GM18867 (cell line): ENCODE measurements at regions not wholly inside any gene's neighbourhood (a gene's known extent, or its start where the extent isn't known, plus 50 kb on each side); places are given as distances from the start of the nearest gene placed in this dataset.
"Not testable (repeated sequence)": the region's sequence is repeated elsewhere in the genome, so short reads cannot be mapped to it uniquely, and the experiment has no call there.

Experiments used
- ATAC-seq: cut with Tn5 transposase; IDR thresholded peaks from one replicate; pipeline ENCODE4 v1.9.1; 2021; ENCODE audit warnings: mild to moderate bottlenecking, moderate library complexity; ENCODE audit not compliant: unreplicated experiment

DNA sequence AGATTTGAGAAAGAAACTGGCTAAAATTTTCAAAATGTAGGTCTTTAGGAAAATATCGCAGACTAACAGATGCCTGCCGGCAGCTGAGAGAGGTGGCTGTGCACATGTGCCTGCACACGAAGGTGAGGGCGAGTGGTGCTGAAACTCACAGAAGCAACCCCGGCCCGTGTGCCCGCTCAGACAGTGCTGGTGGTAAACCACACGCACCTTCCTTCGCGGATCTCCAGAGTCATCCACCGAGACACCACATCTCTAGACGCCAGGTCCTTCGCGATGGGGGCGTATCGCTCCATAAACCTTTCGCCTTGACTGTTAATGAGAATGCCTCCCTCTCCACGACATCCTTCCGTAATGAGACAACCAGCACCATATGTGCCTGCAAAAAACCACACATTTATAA is 68.5 kb upstream of the TNK2 start:
- ATAC-seq, result not testable (repeated sequence)

DNA sequence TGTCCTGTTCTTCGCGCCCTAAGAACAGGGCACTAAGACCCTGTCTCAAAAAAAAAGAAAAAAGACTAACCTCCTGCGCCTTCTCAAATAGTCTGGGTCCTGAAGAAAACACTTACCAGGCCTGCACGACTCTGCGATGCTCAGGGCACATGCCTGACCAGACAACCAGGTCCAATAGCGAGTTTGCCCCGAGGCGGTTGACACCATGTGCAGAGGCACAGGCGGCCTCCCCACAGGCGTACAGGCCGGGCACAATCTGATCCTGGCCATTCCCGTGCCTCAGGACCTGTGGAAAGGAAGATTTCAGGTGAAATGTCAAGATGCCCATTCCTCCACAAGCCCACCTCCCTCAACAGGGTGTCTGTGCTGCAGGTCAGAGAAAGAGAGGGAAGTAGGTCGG is 65.9 kb upstream of the TNK2 start:
- not testable (repeated sequence) for ATAC-seq

DNA sequence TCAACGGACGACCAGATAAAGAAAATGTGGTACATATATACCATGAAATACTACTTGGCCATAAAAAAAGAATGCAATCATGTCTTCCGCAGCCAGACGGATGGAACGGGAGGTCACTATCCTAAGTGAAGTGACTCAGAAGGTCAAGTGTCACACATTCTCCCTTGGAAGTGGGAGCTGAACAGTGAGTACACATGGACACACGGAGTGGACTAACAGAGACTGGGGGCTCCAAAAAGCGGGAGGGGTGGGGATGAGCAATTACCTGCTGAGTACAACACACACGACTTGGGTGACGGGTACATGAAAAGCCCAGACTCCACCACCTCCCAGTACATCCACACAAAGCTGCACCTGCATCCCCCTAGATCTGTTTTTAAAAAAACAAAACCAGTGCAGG is 62.5 kb upstream of the TNK2 start:
- ATAC-seq, result not testable (repeated sequence)

DNA sequence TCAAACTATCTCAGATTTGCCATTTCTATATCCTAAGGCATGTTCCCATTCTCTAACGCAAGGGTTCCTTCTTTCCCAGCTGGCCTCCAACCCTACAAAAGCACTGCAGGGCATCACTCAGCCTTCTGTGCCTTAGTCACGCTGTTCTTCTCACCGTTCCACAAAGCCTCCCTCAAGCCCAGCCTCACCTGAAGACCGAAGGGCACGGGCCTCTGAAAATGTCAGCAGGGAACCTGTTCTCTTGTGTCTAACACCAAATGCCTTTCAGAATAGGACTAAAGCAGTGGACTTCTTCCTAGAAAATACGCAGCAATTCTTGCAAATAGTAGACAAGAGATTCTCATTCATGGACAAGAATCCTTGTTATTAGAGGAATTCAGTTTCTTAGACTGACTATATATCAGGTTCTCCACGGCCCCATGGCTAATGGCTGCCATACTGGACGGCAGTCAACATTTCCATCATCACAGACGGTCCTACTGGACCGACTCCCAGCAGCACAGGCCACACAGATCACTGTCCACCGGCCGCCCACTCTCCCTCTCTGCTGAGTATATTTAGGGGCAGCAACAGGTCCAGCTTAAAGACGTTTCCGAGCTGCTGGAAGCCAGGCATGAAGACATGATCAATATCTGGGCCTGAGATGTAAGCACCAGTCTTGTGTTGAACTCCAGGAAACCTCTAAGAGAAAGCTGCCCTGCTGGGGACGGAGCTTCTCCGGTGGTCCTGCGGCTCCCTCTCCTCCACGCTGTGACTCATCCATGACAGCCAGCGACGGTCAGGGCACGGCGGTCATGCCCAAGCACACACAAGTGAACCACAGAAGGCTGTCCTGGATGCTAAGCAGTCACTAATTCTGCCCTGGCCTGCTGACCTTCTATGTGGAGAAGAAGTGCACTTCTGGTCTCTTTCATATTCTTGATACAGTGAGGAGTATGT is 61.8 kb upstream of the TNK2 start:
- not testable (repeated sequence) for ATAC-seq

DNA sequence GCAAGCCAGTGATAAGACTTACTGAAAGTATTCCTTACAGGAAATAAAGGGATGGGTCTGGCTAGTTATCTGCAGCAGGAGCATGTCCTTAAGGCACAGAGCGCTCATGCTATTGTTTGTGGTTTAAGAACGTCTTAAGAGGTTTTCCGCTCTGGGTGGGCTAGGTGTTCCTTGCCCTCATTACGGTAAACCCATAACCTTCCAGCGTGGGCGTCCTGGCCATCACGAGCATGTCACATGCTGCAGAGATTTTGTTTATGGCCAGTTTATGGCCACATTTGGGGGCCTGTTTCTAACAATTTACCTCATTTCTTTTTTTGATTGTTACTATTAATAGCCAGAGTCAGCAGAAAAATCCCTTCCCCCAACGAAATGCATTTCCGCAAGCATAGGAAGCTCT is 61.0 kb upstream of the TNK2 start:
- not testable (repeated sequence) for ATAC-seq

DNA sequence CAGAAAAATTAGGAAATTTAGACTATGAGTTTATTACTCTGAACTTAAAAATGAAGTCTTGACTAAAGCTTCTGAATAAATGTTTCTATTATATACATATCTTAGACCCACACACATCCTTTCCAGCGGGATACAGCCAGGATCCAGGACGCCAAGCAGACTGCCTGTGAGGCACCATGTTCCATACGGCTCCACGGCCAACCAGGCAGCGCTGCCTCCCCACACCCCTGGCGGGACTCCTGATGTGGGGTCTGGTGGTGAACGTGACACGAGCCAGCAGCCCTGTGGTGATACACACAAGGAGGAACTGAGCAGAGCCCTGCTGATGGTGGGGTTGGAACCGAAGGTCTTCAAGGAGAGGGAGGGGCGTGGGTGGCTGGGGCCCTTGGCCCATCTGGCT is 59.8 kb upstream of the TNK2 start:
- not testable (repeated sequence) for ATAC-seq

DNA sequence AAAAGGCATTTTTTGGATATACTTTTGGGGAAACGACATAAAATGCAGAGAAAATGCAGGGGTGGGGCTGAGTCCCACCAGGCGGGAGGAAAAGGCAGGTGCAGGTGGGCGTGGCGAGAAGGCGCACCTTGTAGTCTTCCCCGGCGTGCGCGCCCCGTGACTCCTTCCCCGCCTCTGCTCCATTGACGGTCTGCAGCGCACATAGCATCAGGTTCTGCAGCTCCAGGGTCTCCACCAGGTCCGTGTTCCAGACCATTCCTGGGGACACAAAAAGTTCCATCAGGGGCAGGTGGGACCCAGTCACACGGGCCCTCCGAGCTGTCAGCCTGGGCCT is 59.0 kb upstream of the TNK2 start:
- not testable (repeated sequence) for ATAC-seq

DNA sequence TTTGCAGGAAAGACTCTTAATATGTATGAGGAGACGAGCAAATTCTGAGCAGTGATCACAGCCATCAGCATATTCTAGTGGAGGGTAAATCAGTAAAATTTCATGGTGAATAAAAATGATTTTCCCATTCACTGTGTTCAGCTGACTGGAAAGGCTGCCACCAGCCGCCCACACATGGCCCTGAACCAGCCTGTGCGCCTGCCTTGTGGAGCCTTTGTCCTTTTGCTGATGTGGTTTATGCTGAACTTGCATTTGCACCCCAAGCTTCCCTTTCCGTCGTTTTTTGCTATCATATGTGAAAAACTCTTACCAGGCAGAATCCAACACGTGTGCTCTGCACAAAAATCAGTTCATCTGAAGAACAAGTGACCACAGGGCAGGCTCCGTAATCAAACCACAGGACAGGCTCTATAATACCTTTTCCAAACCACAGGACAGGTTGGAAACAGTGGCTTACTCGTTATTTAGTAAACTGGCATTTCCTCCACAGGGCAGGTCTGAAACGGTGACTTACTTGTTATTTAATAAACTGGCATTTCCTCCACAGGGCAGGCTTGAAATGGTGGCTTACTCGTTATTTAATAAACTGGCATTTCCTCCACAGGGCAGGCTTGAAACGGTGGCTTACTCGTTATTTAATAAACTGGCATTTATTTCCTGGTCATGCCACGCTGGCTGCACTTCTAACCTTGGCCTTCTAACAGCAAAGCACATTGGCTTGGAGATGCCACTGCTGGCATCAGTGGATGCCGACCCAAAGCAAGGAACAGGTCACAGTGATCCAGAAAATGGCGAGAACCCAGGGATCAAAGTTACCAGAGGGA is 58.4 kb upstream of the TNK2 start:
- ATAC-seq, result not testable (repeated sequence)

DNA sequence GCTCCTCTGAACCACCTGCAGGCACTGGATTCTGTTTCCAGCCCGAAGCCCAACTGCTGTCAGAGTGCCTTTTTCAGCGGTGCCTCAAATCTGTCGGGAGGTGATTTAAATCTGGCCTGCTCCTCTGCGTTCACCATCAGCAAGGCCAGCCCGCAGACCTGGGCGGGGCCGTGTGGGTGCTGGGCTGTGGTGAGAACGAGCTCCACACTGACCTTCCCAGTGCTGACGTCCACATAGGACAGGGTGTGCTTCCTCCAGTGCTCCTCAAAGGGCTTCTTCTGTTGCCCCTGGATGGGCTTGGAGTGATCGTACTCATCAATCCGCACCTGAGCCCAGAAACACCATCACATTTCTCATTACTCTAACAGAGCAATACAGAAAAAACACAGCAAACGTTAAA is 56.9 kb upstream of the TNK2 start:
- not testable (repeated sequence) for ATAC-seq

DNA sequence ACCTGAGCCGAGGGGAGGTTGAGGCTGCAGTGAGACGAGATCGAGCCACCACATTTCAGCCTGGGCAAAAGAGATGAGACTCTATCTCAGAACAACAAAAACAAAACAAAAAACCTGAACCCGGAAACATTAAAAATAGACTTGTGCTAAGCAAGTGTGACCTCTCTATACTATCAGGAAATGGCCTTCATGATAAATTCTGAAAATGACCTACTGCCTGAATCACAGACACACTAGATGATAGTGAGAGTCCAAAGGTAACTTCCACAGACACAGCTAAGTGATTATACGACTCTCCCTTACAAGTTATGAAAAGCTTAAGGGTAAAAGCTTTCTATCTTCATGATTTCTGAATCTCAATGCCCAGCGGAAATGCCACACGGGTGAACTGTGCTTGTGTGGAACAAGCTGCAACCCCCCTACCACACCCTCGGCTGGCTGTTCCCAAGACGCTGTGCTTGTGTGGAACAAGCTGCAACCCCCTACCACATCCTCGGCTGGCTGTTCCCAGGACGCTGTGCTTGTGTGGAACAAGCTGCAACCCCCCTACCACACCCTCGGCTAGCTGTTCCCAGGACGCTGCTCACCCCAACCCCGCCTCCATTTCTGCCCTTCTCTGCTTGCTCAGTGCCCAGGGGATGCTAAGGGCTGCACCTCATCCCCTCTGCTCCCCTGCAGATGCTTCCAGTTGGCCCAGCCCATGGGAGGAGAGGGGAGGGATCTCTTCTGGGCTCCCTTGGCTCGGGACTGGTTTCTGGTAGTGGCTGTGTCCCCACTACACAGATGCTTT is 56.2 kb upstream of the TNK2 start:
- not testable (repeated sequence) for ATAC-seq

DNA sequence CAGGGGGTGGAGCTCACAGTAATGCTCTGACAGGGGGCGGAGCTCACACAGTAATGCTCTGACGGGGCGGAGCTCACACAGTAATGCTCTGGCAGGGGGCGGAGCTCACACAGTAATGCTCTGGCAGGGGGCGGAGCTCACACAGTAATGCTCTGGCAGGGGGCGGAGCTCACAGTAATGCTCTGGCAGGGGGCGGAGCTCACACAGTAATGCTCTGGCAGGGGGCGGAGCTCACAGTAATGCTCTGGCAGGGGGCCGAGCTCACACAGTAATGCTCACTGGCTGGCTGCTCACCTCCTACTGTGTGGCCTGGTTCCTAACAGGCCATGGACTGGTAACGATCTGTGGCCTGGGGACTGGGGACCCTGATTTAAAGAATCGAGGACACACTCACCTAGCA is 53.9 kb upstream of the TNK2 start:
- ATAC-seq, result not testable (repeated sequence)

DNA sequence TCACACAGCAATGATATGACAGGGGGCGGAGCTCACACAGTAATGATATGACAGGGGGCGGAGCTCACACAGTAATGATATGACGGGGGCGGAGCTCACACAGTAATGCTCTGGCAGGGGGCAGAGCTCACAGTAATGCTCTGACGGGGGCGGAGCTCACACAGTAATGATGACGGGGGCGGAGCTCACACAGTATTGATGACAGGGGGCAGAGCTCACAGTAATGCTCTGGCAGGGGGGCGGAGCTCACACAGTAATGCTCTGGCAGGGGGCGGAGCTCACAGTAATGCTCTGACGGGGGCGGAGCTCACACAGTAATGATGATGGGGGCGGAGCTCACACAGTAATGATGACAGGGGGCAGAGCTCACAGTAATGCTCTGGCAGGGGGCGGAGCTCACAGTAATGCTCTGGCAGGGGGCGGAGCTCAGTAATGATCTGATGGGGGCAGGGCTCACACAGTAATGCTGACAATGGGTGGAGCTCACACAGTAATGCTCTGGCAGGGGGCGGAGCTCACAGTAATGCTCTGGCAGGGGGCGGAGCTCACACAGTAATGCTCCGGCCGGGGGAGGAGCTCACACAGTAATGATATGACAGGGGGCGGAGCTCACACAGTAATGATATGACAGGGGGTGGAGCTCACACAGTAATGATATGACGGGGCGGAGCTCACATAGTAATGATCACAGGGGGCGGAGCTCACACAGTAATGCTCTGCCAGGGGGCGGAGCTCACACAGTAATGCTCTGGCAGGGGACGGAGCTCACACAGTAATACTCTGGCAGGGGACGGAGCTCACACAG is 52.8 kb upstream of the TNK2 start:
- not testable (repeated sequence) for ATAC-seq

DNA sequence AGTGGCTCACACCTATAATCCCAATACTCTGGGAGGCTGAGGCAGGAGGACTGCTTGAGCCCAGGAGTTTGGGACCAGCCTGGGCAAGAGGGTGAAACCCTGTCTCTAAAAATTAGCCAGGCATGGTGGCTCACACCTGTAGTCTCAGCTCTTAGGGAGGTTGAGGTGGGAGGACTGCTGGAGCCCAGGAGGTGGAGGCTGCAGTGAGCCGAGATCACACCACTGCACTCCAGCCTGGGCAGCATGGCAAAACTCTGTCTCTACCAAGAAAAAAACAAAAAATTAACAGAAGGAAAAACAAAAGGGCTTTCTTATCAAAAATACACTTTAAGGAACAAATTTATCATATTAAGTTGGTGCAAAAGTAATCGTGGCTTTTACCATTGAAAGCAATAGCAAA is 51.8 kb upstream of the TNK2 start:
- not testable (repeated sequence) for ATAC-seq

DNA sequence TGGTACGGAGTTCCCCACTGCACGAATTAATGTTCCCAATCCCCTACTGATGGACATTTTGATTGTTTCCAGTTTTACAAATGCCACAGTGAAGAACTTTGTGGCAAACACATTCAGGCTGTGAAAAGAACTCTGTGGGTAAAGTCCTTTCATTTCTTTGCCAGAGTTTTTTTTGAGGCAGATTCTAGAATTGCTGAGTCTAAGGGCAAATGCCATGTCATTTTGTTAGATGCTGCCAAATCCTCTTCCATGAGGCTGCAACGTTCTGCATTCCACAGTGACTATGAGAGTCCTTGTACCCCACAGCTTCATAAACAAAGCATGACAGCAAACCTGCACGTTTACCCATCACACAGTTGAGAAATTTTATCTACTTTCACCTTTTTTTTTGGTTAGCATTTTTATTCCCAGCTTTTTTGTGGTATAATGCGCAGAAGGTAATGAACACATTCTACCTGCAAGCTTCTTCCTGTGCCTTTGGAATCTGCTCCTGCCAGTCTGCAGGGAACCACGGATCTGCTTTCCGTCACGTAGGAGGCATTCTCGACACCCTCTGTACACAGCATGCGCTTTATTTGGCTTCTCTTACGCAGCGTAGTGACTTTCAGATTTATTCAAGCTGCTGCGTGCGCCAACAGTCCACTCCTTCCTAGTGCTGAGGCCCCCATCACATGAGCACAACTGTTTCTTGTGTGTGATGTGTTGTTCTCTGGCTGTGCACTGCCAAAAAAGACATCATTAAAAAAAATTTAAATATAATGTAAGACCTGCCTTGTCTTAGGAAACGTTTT is 51.2 kb upstream of the TNK2 start:
- not testable (repeated sequence) for ATAC-seq

DNA sequence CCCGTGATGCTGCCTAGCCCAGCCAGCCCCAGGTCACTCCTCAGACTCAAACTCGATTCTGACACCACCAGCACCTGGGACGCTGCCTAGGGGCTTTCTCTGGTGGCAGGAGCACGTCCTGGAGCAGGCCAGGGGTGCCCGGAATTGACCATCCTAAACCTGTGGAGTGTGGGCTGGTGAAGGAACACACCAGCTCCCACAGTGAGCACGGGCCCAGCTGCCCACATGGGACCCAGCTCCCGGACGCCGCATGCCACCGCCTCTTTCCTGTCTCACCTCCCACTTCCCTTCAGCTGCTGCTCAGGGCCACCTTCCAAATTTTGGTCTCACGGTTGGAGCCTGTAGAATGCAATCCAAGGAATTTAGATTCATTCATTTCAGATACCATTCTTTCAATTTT is 50.4 kb upstream of the TNK2 start:
- ATAC-seq, result not testable (repeated sequence)
